ENCODE measurements at regions not wholly inside any gene's neighbourhood (a gene's known extent, or its start where the extent isn't known, plus 50 kb on each side); places are given as distances from the start of the nearest gene placed in this dataset.
"Not testable (repeated sequence)": the region's sequence is repeated elsewhere in the genome, so short reads cannot be mapped to it uniquely, and the experiment has no call there.

GRCh38 chr10:125236091-125236490 lies 75.7 kb upstream of the CTBP2 start:
- H3K9me3 ChIP-seq: peaks cover 0 to 21% (median 14%) of the 10 kb centered on the region in 11 donors
- no peaks in the 10 kb centered on the region for H3K4me1 ChIP-seq
- intact Hi-C loops (cut with DNase I): no loop called here
- H3K36me3 ChIP-seq: no peaks in the 10 kb centered on the region
- no peak for TF ChIP-seq CTCF (IDR thresholded peaks at IDR 0.05)
- 91 to 100% methylated on average over 1 of the region's 1 CpG for WGBS, 2 donors
- ATAC-seq (no peak), DNase-seq (no peak)
- H3K27ac ChIP-seq: no peak overlapping the region
- H3K27me3 ChIP-seq: peaks cover 0 to 25% (median 5%) of the 10 kb centered on the region in 7 donors
- no peak overlapping the region for H3K4me3 ChIP-seq

GRCh38 chr10:125235093-125236069 lies 75.0 kb upstream of the CTBP2 start:
- intact Hi-C loops (cut with DNase I): no loop called here
- no peak for TF ChIP-seq CTCF (IDR thresholded peaks at IDR 0.05)
- no peak for ATAC-seq
- DNase-seq: no peak
- H3K36me3 ChIP-seq: no peaks in the 10 kb centered on the region
- H3K27me3 ChIP-seq: peaks cover 0 to 20% (median 5%) of the 10 kb centered on the region in 7 donors
- no peak overlapping the region for H3K4me3 ChIP-seq
- H3K9me3 ChIP-seq: peaks cover 0 to 21% (median 14%) of the 10 kb centered on the region in 11 donors
- no peaks in the 10 kb centered on the region for H3K4me1 ChIP-seq
- 71 to 73% methylated on average over 6 of the region's 6 CpGs for WGBS, 2 donors
- no peak overlapping the region for H3K27ac ChIP-seq

GRCh38 chr10:125234576-125234975 lies 74.2 kb upstream of the CTBP2 start:
- H3K4me3 ChIP-seq; H3K27ac ChIP-seq; DNase-seq; H3K4me1 ChIP-seq; ATAC-seq; H3K36me3 ChIP-seq; intact Hi-C loops (cut with DNase I): not testable (repeated sequence)
- H3K9me3 ChIP-seq: peaks cover 0 to 21% (median 14%) of the 10 kb centered on the region in 11 donors
- WGBS, 2 donors: 84 to 86% methylated on average over 4 of the region's 4 CpGs
- H3K27me3 ChIP-seq: peaks cover 0 to 15% (median 5%) of the 10 kb centered on the region in 7 donors

- peaks cover 0 to 15% (median 5%) of the 10 kb centered on the region in 7 donors for H3K27me3 ChIP-seq
- H3K9me3 ChIP-seq: peaks cover 0 to 13% (median 7%) of the 10 kb centered on the region in 11 donors
- H3K27ac ChIP-seq: no peak overlapping the region
- H3K4me3 ChIP-seq: no peak overlapping the region
- no peaks in the 10 kb centered on the region for H3K36me3 ChIP-seq
- no peak for TF ChIP-seq CTCF (IDR thresholded peaks at IDR 0.05)
- intact Hi-C loops (cut with DNase I): no loop called here
- H3K4me1 ChIP-seq: no peaks in the 10 kb centered on the region
- no peak for DNase-seq
- no peak for ATAC-seq
- 79 to 82% methylated on average over 4 of the region's 4 CpGs for WGBS, 2 donors
Measured at GRCh38 chr10:125233726-125234125, 73.4 kb upstream of the CTBP2 start.

GRCh38 chr10:125232841-125233240 lies 72.5 kb upstream of the CTBP2 start:
- 80 to 82% methylated on average over 5 of the region's 5 CpGs for WGBS, 2 donors
- intact Hi-C loops (cut with DNase I): no loop called here
- TF ChIP-seq CTCF (IDR thresholded peaks at IDR 0.05): no peak
- no peak overlapping the region for H3K27ac ChIP-seq
- no peak overlapping the region for H3K4me3 ChIP-seq
- ATAC-seq (no peak), DNase-seq (no peak)
- no peaks in the 10 kb centered on the region for H3K36me3 ChIP-seq
- no peaks in the 10 kb centered on the region for H3K4me1 ChIP-seq
- H3K27me3 ChIP-seq: peaks cover 0 to 15% (median 5%) of the 10 kb centered on the region in 7 donors
- H3K9me3 ChIP-seq: peaks cover 0 to 4% (median 0%) of the 10 kb centered on the region in 11 donors
